Breast epithelium (tissue), 4 donors: ENCODE measurements at regions not wholly inside any gene's neighbourhood (a gene's known extent, or its start where the extent isn't known, plus 50 kb on each side); places are given as distances from the start of the nearest gene placed in this dataset.
"Not testable (repeated sequence)": the region's sequence is repeated elsewhere in the genome, so short reads cannot be mapped to it uniquely, and the experiment has no call there.

ENCODE experiments used
- DNase-seq, 2 donors: peaks; one replicate each; pipeline ENCODE4 v3.0.0-alpha.2; 2019; ENCODE audit warnings: low spot score in 2 of 2
- H3K27ac ChIP-seq, 2 donors: fragments of 200-600 bp; sonication (generic) in 1 of 2; one replicate each; pipeline ENCODE4 v1.5.1; 2016 to 2019; ENCODE audit warnings: mild to moderate bottlenecking in 1 of 2
- H3K27me3 ChIP-seq, 2 donors: fragments of 200-600 bp; sonication (generic) in 1 of 2; one replicate each; pipeline versions ENCODE4 v1.5.1 to v1.6.0; 2017 to 2019; ENCODE audit warnings: control low read depth in 1 of 2, mild to moderate bottlenecking in 1 of 2
- H3K36me3 ChIP-seq: fragments of 200-600 bp; one replicate; pipeline ENCODE4 v1.5.1; 2019
- H3K4me1 ChIP-seq, 2 donors: fragments of 200-600 bp; sonication (generic); one replicate each; pipeline ENCODE4 v1.5.1; 2016 to 2019; ENCODE audit warnings: control low read depth in 1 of 2
- H3K4me3 ChIP-seq, 3 donors: fragments of 200-600 bp; sonication (generic); 1 replicate in 2 of 3; 2 replicates in 1 of 3; pipeline ENCODE4 v1.5.1; 2016 to 2019; ENCODE audit warnings: mild to moderate bottlenecking in 3 of 3, moderate library complexity in 2 of 3
- H3K9me3 ChIP-seq, 2 donors: fragments of 200-600 bp; sonication (generic) in 1 of 2; one replicate each; pipeline ENCODE4 v1.5.1; 2016 to 2019; ENCODE audit warnings: control low read depth in 1 of 2
- CTCF ChIP-seq, 3 donors: fragments of 450-650 bp; IDR thresholded peaks; one replicate each; pipeline ENCODE4 v1.5.1; 2016 to 2017; ENCODE audit warnings: antibody characterized with exemption in 3 of 3, mild to moderate bottlenecking in 3 of 3, moderate library complexity in 3 of 3
- POLR2A ChIP-seq: fragments of 450-650 bp; IDR thresholded peaks from one replicate; pipeline ENCODE4 v1.6.1; 2016; ENCODE audit warnings: antibody characterized with exemption, mild to moderate bottlenecking, moderate library complexity
- POLR2AphosphoS5 ChIP-seq, 3 donors: sonication (generic); formaldehyde crosslinking; IDR thresholded peaks; one replicate each; pipeline ENCODE4 v1.6.1; 2017; ENCODE audit warnings: antibody characterized with exemption in 3 of 3
- intact Hi-C: fragments of 100-400 bp; cut with DNase I; formaldehyde crosslinking; loops from one replicate; pipeline ENCODE4 v1.15.1; 2023; ENCODE audit warnings: low total_unique reads

DNA sequence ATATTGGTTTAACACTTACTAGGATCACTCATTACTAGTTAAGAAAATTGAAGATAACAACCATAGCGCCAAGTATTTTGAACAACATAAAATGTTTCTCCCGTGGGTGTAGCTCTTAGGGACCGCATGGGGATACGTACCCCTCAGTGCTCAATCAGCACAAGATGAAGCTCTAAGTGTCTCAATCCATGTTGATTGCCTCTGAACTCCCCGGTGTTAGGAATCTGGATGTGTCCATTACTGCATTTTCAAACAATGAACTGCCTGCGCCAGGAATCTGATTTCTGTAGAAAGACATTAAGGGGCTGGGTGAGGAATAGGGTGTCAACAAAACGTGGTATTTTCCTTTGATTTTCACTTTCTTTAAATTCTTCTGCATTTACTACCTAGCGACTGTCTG is 100.2 kb downstream of the LMO4 start:
- TF ChIP-seq POLR2A (no peak), CTCF (IDR thresholded peaks at IDR 0.05) (no peak), POLR2AphosphoS5 (IDR thresholded peaks at IDR 0.05) (no peak)
- no peaks in the 10 kb centered on the region for H3K4me1 ChIP-seq
- H3K4me3 ChIP-seq, result no peak overlapping the region
- H3K27ac ChIP-seq, result no peak overlapping the region
- no peak for DNase-seq
- no peaks in the 10 kb centered on the region for H3K36me3 ChIP-seq
- no peaks in the 10 kb centered on the region for H3K9me3 ChIP-seq
- intact Hi-C loops, result no loop called here
- no peaks in the 10 kb centered on the region for H3K27me3 ChIP-seq

GRCh38 chr1:87432685-87433084 is 104.0 kb downstream of the LMO4 start:
- Histone ChIP-seq H3K9me3 (no peaks in the 10 kb centered on the region), H3K4me1 (no peaks in the 10 kb centered on the region), H3K4me3 (no peak overlapping the region), H3K36me3 (no peaks in the 10 kb centered on the region), H3K27ac (no peak overlapping the region), H3K27me3 (no peaks in the 10 kb centered on the region)
- intact Hi-C loops, result no loop called here
- no peak for DNase-seq
- TF ChIP-seq POLR2AphosphoS5 (IDR thresholded peaks at IDR 0.05) (no peak), POLR2A (no peak), CTCF (IDR thresholded peaks at IDR 0.05) (no peak)

- DNase-seq, result not testable (repeated sequence)
These were observed 104.4 kb downstream of the LMO4 start for GRCh38 chr1:87433101-87433500.

DNA sequence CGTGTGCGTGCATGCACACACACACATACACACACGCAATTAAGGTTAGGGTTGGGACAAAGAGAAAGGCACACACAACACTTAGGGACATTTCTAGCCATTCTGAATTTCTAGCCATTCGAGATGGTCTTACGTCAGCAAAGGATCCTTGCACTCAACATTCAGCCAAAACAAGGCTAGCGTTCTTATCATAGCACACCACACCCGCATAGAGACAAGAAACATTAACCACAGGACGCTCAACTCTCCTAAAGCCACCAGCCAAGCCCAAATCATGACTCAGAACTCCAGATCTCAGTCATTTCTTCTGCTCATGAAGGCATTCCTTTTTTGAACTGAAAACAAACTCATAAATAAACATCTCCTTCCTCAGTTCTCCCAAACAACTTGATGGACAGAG is 106.8 kb downstream of the LMO4 start:
- Histone ChIP-seq H3K36me3 (no peaks in the 10 kb centered on the region), H3K27ac (no peak overlapping the region), H3K27me3 (no peaks in the 10 kb centered on the region), H3K4me3 (no peak overlapping the region), H3K4me1 (no peaks in the 10 kb centered on the region), H3K9me3 (no peaks in the 10 kb centered on the region)
- no peak for DNase-seq
- TF ChIP-seq POLR2AphosphoS5 (IDR thresholded peaks at IDR 0.05) (no peak), POLR2A (no peak), CTCF (IDR thresholded peaks at IDR 0.05) (no peak)
- intact Hi-C loops, result no loop called here

More at GRCh38 chr1:87433101-87433500, 104.4 kb downstream of the LMO4 start:
- H3K4me1 ChIP-seq, H3K27ac ChIP-seq, H3K9me3 ChIP-seq, H3K27me3 ChIP-seq, H3K36me3 ChIP-seq, H3K4me3 ChIP-seq, intact Hi-C loops: not testable (repeated sequence)

GRCh38 chr1:87436115-87436514 is 107.4 kb downstream of the LMO4 start:
- H3K4me3 ChIP-seq, H3K9me3 ChIP-seq, H3K27ac ChIP-seq, H3K4me1 ChIP-seq, H3K36me3 ChIP-seq, H3K27me3 ChIP-seq, DNase-seq, intact Hi-C loops: not testable (repeated sequence)

- no peak overlapping the region for H3K4me3 ChIP-seq
- intact Hi-C loops, result no loop called here
- TF ChIP-seq POLR2A (no peak), POLR2AphosphoS5 (IDR thresholded peaks at IDR 0.05) (no peak)
- no peaks in the 10 kb centered on the region for H3K27me3 ChIP-seq
- no peak overlapping the region for H3K27ac ChIP-seq
- DNase-seq, result no peak
- H3K4me1 ChIP-seq, result no peaks in the 10 kb centered on the region
- no peaks in the 10 kb centered on the region for H3K36me3 ChIP-seq
- H3K9me3 ChIP-seq, result no peaks in the 10 kb centered on the region
These were observed 107.9 kb downstream of the LMO4 start for GRCh38 chr1:87436534-87436933.

GRCh38 chr1:87437663-87438295 is 109.1 kb downstream of the LMO4 start:
- TF ChIP-seq POLR2A (no peak), POLR2AphosphoS5 (IDR thresholded peaks at IDR 0.05) (no peak), CTCF (IDR thresholded peaks at IDR 0.05) (no peak)
- Histone ChIP-seq H3K4me3 (no peak overlapping the region), H3K27ac (no peak overlapping the region), H3K4me1 (no peaks in the 10 kb centered on the region), H3K36me3 (no peaks in the 10 kb centered on the region), H3K27me3 (no peaks in the 10 kb centered on the region), H3K9me3 (no peaks in the 10 kb centered on the region)
- DNase-seq, result no peak
- intact Hi-C loops, result no loop called here
